ENCODE measurements at regions not wholly inside any gene's neighbourhood (a gene's known extent, or its start where the extent isn't known, plus 50 kb on each side); places are given as distances from the start of the nearest gene placed in this dataset.

DNA sequence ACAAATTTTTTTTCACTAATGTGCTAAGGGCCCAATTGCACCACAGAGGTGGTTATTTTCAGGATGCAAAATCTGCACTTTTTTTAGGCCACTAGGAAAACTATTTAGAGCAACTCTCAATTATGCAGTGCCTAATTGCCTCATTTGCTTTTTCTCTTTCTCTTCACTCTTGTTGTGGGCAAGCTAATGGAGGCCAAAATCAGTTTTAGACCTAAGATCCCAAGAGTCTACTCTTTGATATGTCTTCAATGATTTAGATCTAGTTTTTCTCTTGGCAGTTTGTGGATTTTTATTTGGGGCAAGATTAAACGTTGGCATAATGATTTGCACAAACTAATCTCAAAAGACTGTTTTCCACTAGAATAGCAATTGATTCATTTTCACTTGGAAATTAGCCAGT is 1996.9 kb downstream of the LRRC4C start:
- no peak for DNase-seq
- no peaks in the 10 kb centered on the region for H3K27me3 ChIP-seq (ENCODE audit: low read length)
- peaks cover 20% of the 10 kb centered on the region for H3K9me3 ChIP-seq (ENCODE audit: low read length)
- H2AFZ ChIP-seq (ENCODE audit: low read length) = no peak overlapping the region
- no peak overlapping the region for H3K27ac ChIP-seq (ENCODE audit: low read length)
- H3K4me3 ChIP-seq (ENCODE audit: low read length) = no peak overlapping the region
- no peaks in the 10 kb centered on the region for H3K79me2 ChIP-seq (ENCODE audit: low read length)
- H3K36me3 ChIP-seq (ENCODE audit: insufficient read depth, low read length) = no peaks in the 10 kb centered on the region
- H3K4me1 ChIP-seq (ENCODE audit: low read length) = no peaks in the 10 kb centered on the region
- no peaks in the 10 kb centered on the region for H3K9me2 ChIP-seq (replicated peaks; ENCODE audit: insufficient read depth, low read length)
- H3K4me2 ChIP-seq (ENCODE audit: low read depth, low read length, poor library complexity, severe bottlenecking) = no peak overlapping the region
- no peak overlapping the region for H3K9ac ChIP-seq (ENCODE audit: low read length)
- H4K20me1 ChIP-seq (ENCODE audit: insufficient read depth, low read depth, low read length) = no peaks in the 10 kb centered on the region

DNA sequence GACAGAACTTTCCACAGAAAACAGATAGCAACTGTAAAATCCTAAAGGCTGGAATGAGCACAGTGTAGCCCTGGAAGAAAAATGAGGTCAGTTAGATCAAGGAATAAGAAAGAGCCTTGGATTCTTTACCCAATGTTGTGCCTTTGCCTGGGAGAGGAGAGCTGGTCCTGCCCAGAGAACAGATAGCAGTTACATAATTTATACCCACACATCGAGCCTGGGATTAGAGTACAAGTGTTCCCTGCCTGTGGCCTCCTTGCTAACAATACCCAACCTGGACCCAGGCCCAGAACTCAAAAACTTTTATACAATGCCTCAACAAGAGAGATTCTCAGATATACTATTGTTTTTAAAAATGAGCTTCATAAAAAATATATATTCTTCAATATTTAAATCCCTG is 1998.4 kb downstream of the LRRC4C start:
- Histone ChIP-seq H4K20me1 (ENCODE audit: insufficient read depth, low read depth, low read length) (no peaks in the 10 kb centered on the region), H3K27me3 (ENCODE audit: low read length) (no peaks in the 10 kb centered on the region), H3K36me3 (ENCODE audit: insufficient read depth, low read length) (no peaks in the 10 kb centered on the region), H3K9me3 (ENCODE audit: low read length) (peaks cover 16% of the 10 kb centered on the region), H3K4me1 (ENCODE audit: low read length) (no peaks in the 10 kb centered on the region), H3K9ac (ENCODE audit: low read length) (no peak overlapping the region), H3K4me2 (ENCODE audit: low read depth, low read length, poor library complexity, severe bottlenecking) (no peak overlapping the region), H3K4me3 (ENCODE audit: low read length) (no peak overlapping the region), H2AFZ (ENCODE audit: low read length) (no peak overlapping the region), H3K27ac (ENCODE audit: low read length) (no peak overlapping the region), H3K9me2 (replicated peaks; ENCODE audit: insufficient read depth, low read length) (no peaks in the 10 kb centered on the region), H3K79me2 (ENCODE audit: low read length) (no peaks in the 10 kb centered on the region)
- no peak for DNase-seq

DNA sequence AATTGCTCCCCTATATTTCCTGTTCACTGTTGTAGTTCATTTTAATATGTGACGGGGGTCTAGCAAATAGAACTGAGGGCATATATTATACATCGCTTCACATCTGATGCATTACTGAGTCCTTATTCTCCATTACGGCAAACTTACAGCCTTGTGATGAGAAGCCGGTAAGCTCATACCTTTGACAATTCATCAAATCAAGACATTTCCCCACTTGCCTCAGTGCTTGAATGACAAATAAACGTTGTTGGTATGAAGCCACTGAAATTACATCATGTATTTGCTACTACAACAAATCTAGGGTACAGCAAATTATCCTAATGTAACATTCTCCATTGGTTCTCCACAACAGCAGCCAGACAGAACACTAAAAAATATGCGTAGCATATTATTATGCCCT is 1999.8 kb downstream of the LRRC4C start:
- no peaks in the 10 kb centered on the region for H3K27me3 ChIP-seq (ENCODE audit: low read length)
- no peaks in the 10 kb centered on the region for H3K4me1 ChIP-seq (ENCODE audit: low read length)
- H3K9me2 ChIP-seq (replicated peaks; ENCODE audit: insufficient read depth, low read length) = no peaks in the 10 kb centered on the region
- no peaks in the 10 kb centered on the region for H3K79me2 ChIP-seq (ENCODE audit: low read length)
- H3K27ac ChIP-seq (ENCODE audit: low read length) = no peak overlapping the region
- H2AFZ ChIP-seq (ENCODE audit: low read length) = no peak overlapping the region
- H3K4me3 ChIP-seq (ENCODE audit: low read length) = no peak overlapping the region
- DNase-seq = no peak
- no peaks in the 10 kb centered on the region for H4K20me1 ChIP-seq (ENCODE audit: insufficient read depth, low read depth, low read length)
- H3K4me2 ChIP-seq (ENCODE audit: low read depth, low read length, poor library complexity, severe bottlenecking) = no peak overlapping the region
- no peaks in the 10 kb centered on the region for H3K36me3 ChIP-seq (ENCODE audit: insufficient read depth, low read length)
- H3K9me3 ChIP-seq (ENCODE audit: low read length) = peaks cover 17% of the 10 kb centered on the region; the same call in 1 of the 2 replicates
- H3K9ac ChIP-seq (ENCODE audit: low read length) = no peak overlapping the region

DNA sequence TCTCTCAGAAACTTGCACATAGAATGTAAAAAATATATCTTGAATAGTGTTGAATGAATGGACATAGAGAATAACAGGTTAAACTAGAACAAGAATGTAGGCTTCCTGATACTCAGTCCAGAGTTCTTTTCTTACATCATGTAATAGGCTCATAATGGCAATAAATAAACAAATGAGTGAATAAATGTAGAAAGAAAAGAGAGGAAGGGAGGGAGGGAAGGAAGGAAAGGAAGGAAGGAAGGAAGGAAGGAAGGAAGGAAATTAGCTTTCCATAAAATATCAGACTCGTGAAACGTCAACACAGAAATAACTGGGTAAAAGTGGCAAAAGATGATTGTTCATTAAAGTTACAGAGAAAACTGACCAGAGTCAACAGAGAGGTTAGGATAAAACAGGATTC is 2001.0 kb downstream of the LRRC4C start:
- no peak overlapping the region for H3K9ac ChIP-seq (ENCODE audit: low read length)
- no peak overlapping the region for H3K4me2 ChIP-seq (ENCODE audit: low read depth, low read length, poor library complexity, severe bottlenecking)
- DNase-seq = no peak
- H3K4me1 ChIP-seq (ENCODE audit: low read length) = no peaks in the 10 kb centered on the region
- no peaks in the 10 kb centered on the region for H3K36me3 ChIP-seq (ENCODE audit: insufficient read depth, low read length)
- no peaks in the 10 kb centered on the region for H3K9me2 ChIP-seq (replicated peaks; ENCODE audit: insufficient read depth, low read length)
- H3K9me3 ChIP-seq (ENCODE audit: low read length) = peaks cover 13% of the 10 kb centered on the region; the same call in 1 of the 2 replicates
- H3K27me3 ChIP-seq (ENCODE audit: low read length) = no peaks in the 10 kb centered on the region
- H3K27ac ChIP-seq (ENCODE audit: low read length) = no peak overlapping the region
- H3K4me3 ChIP-seq (ENCODE audit: low read length) = no peak overlapping the region
- H2AFZ ChIP-seq (ENCODE audit: low read length) = no peak overlapping the region
- H4K20me1 ChIP-seq (ENCODE audit: insufficient read depth, low read depth, low read length) = no peaks in the 10 kb centered on the region
- no peaks in the 10 kb centered on the region for H3K79me2 ChIP-seq (ENCODE audit: low read length)

DNA sequence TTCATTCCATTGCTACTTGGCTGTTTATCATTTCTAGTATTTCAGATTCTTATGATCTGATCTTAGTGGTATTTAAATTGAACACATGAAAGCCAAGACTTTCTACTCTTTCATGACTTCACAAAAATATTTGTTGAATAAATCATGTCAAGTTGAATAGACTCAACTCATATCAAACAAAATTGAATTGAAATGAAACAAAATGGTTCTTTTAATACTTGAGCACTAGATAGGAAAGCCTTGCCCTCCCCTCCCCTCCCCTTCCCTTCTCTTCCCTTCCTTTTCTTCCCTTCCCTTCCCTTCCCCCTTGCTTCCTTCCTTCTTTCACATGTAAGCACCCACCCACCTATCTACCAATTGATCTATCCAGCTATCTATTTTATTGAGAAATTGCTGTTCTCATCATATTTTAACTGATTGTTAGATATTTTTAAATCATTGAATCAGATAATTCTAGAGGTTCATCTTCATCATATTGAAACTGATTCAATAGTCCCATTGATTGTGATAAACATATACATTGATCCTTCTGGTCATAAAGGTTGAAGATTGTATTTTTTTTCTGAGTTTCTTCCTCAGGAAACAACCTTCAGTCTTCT is 2015.9 kb downstream of the LRRC4C start:
- H3K9me2 ChIP-seq (replicated peaks; ENCODE audit: insufficient read depth, low read length) = no peaks in the 10 kb centered on the region

DNA sequence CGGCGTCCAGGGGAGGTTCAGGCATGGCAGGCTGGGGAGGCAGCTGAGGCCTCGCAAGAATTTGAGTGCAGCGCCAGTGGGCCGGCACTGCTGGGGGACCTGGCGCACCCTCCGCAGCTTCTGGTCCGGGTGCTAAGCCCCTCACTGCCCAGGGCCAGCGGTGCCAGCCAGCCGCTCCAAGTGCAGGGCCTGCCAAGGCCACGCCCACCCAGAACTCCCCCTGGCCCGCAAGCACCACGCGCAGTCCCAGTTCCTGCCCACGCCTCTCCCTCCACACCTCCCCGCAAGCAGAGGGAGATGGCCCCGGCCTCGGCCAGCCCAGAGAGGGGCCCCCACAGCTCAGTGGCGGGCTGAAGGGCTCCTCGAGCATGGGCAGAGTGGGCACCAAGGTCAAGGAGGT is 2017.3 kb downstream of the LRRC4C start:
- peaks cover 12% of the 10 kb centered on the region; the same call in 1 of the 2 replicates for H3K9me3 ChIP-seq (ENCODE audit: low read length)
- no peak overlapping the region for H3K9ac ChIP-seq (ENCODE audit: low read length)
- no peak overlapping the region for H3K4me2 ChIP-seq (ENCODE audit: low read depth, low read length, poor library complexity, severe bottlenecking)
- no peaks in the 10 kb centered on the region for H4K20me1 ChIP-seq (ENCODE audit: insufficient read depth, low read depth, low read length)
- no peaks in the 10 kb centered on the region for H3K36me3 ChIP-seq (ENCODE audit: insufficient read depth, low read length)
- H3K27me3 ChIP-seq (ENCODE audit: low read length) = no peaks in the 10 kb centered on the region
- no peaks in the 10 kb centered on the region for H3K79me2 ChIP-seq (ENCODE audit: low read length)
- H3K27ac ChIP-seq (ENCODE audit: low read length) = no peak overlapping the region
- no peaks in the 10 kb centered on the region for H3K9me2 ChIP-seq (replicated peaks; ENCODE audit: insufficient read depth, low read length)
- no peak overlapping the region for H2AFZ ChIP-seq (ENCODE audit: low read length)
- no peaks in the 10 kb centered on the region for H3K4me1 ChIP-seq (ENCODE audit: low read length)
- no peak for DNase-seq
- H3K4me3 ChIP-seq (ENCODE audit: low read length) = no peak overlapping the region

More for the DNA sequence above, 2015.9 kb downstream of the LRRC4C start:
- Histone ChIP-seq H3K9ac (ENCODE audit: low read length) (no peak overlapping the region), H3K36me3 (ENCODE audit: insufficient read depth, low read length) (no peaks in the 10 kb centered on the region), H3K4me2 (ENCODE audit: low read depth, low read length, poor library complexity, severe bottlenecking) (no peak overlapping the region), H3K9me3 (ENCODE audit: low read length) (peaks cover 15% of the 10 kb centered on the region; the same call in 1 of the 2 replicates), H2AFZ (ENCODE audit: low read length) (no peak overlapping the region), H3K27ac (ENCODE audit: low read length) (no peak overlapping the region), H4K20me1 (ENCODE audit: insufficient read depth, low read depth, low read length) (no peaks in the 10 kb centered on the region), H3K4me1 (ENCODE audit: low read length) (no peaks in the 10 kb centered on the region), H3K4me3 (ENCODE audit: low read length) (no peak overlapping the region), H3K27me3 (ENCODE audit: low read length) (no peaks in the 10 kb centered on the region), H3K79me2 (ENCODE audit: low read length) (no peaks in the 10 kb centered on the region)
- no peak for DNase-seq

DNA sequence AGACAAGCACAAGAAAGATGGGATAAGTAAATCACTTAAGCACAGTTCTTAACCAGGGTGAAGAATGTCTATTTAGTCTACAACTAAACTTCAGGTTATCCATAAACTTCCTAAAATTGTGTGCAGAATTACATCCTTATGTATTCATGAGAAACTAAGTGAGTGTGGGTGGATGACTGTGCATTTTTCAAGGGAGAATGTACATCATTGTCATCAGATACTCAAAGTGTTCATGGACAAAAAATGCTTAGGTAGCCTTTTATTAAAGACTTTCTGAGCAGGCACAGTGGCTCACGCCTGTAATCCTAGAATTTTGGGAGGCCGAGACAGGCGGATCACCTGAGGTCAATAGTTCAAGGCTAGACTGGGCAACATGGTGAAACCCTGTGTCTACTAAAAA is 2023.8 kb downstream of the LRRC4C start:
- Histone ChIP-seq H3K27ac (ENCODE audit: low read length) (no peak overlapping the region), H3K4me2 (ENCODE audit: low read depth, low read length, poor library complexity, severe bottlenecking) (no peak overlapping the region), H3K9me2 (replicated peaks; ENCODE audit: insufficient read depth, low read length) (no peaks in the 10 kb centered on the region), H3K36me3 (ENCODE audit: insufficient read depth, low read length) (no peaks in the 10 kb centered on the region), H3K9me3 (ENCODE audit: low read length) (peaks cover 8% of the 10 kb centered on the region), H3K79me2 (ENCODE audit: low read length) (no peaks in the 10 kb centered on the region), H3K27me3 (ENCODE audit: low read length) (no peaks in the 10 kb centered on the region), H3K4me3 (ENCODE audit: low read length) (no peak overlapping the region), H4K20me1 (ENCODE audit: insufficient read depth, low read depth, low read length) (no peaks in the 10 kb centered on the region), H2AFZ (ENCODE audit: low read length) (no peak overlapping the region), H3K9ac (ENCODE audit: low read length) (no peak overlapping the region), H3K4me1 (ENCODE audit: low read length) (no peaks in the 10 kb centered on the region)
- no peak for DNase-seq

DNA sequence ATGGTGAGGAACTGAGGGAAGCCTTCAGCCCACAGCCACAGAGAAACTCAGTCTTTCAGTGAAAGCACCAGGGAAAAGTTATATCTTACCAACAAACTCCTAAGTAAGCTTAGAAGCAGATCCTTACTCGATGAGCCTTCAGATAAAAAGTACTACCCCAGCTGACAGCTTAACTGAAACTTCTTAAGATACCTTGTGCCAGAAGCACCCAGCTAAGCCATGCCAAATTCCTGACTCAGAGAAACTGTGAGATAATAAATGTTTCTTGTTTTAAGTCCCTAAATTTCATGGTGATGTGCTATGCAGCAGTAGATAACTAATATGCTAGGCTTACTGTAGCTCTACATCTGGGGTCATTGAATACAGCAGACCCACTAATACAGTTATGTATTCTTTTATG is 2025.0 kb downstream of the LRRC4C start:
- no peak overlapping the region for H2AFZ ChIP-seq (ENCODE audit: low read length)
- no peak overlapping the region for H3K9ac ChIP-seq (ENCODE audit: low read length)
- no peaks in the 10 kb centered on the region for H3K79me2 ChIP-seq (ENCODE audit: low read length)
- no peak for DNase-seq
- H3K9me3 ChIP-seq (ENCODE audit: low read length) = peaks cover 8% of the 10 kb centered on the region
- H3K4me3 ChIP-seq (ENCODE audit: low read length) = no peak overlapping the region
- no peak overlapping the region for H3K4me2 ChIP-seq (ENCODE audit: low read depth, low read length, poor library complexity, severe bottlenecking)
- no peaks in the 10 kb centered on the region for H3K9me2 ChIP-seq (replicated peaks; ENCODE audit: insufficient read depth, low read length)
- no peaks in the 10 kb centered on the region for H3K36me3 ChIP-seq (ENCODE audit: insufficient read depth, low read length)
- no peaks in the 10 kb centered on the region for H3K4me1 ChIP-seq (ENCODE audit: low read length)
- H4K20me1 ChIP-seq (ENCODE audit: insufficient read depth, low read depth, low read length) = no peaks in the 10 kb centered on the region
- H3K27ac ChIP-seq (ENCODE audit: low read length) = no peak overlapping the region
- no peaks in the 10 kb centered on the region for H3K27me3 ChIP-seq (ENCODE audit: low read length)

DNA sequence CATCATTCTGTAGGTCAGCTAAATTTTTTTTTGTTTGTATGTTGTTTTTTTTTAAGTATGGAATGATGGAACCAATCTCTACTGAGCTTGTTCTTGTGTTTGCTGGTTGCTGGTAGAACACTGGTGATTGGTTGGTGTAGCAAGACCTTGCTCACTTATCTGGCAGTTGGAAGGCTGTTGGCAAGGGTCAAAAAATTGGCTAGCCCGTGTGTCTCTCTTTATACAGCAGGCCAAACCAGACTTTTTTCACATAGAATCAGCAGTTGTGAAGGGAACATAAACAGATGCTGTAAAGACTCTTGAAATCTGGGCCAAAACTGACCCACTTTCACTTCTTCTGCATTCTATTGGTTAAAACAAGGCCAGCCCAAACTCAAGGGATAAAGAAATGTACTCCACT is 2026.5 kb downstream of the LRRC4C start:
- no peak for DNase-seq
- Histone ChIP-seq H2AFZ (ENCODE audit: low read length) (no peak overlapping the region), H3K9me3 (ENCODE audit: low read length) (peaks cover 15% of the 10 kb centered on the region)

More for the DNA sequence above, 2026.5 kb downstream of the LRRC4C start:
- Histone ChIP-seq H3K27ac (ENCODE audit: low read length) (no peak overlapping the region), H4K20me1 (ENCODE audit: insufficient read depth, low read depth, low read length) (no peaks in the 10 kb centered on the region), H3K4me3 (ENCODE audit: low read length) (no peak overlapping the region), H3K79me2 (ENCODE audit: low read length) (no peaks in the 10 kb centered on the region), H3K4me1 (ENCODE audit: low read length) (no peaks in the 10 kb centered on the region), H3K9me2 (replicated peaks; ENCODE audit: insufficient read depth, low read length) (no peaks in the 10 kb centered on the region), H3K9ac (ENCODE audit: low read length) (no peak overlapping the region), H3K27me3 (ENCODE audit: low read length) (no peaks in the 10 kb centered on the region), H3K4me2 (ENCODE audit: low read depth, low read length, poor library complexity, severe bottlenecking) (no peak overlapping the region), H3K36me3 (ENCODE audit: insufficient read depth, low read length) (no peaks in the 10 kb centered on the region)
